Esophagus squamous epithelium (tissue), 5 donors: ENCODE measurements at regions not wholly inside any gene's neighbourhood (a gene's known extent, or its start where the extent isn't known, plus 50 kb on each side); places are given as distances from the start of the nearest gene placed in this dataset.

Experiments
- DNase-seq: peaks from one replicate; lab custom pipeline; 2025; lab: John Stamatoyannopoulos, UW
- H3K27ac ChIP-seq, 4 donors: fragments of 200-600 bp; sonication (generic); one replicate each; pipeline ENCODE4 v1.5.1; 2016 to 2019; ENCODE audit warnings: mild to moderate bottlenecking in 1 of 4
- H3K27me3 ChIP-seq, 4 donors: fragments of 200-600 bp; sonication (generic); 1 replicate in 3 of 4; 2 replicates in 1 of 4; pipeline versions ENCODE4 v1.5.1 to v1.6.0; 2017 to 2021; ENCODE audit warnings: antibody characterized with exemption in 1 of 4
- H3K36me3 ChIP-seq, 3 donors: fragments of 200-600 bp; sonication (generic); one replicate each; pipeline ENCODE4 v1.5.1; 2016 to 2019
- H3K4me1 ChIP-seq, 3 donors: fragments of 200-600 bp; sonication (generic); one replicate each; pipeline ENCODE4 v1.5.1; 2017 to 2019
- H3K4me3 ChIP-seq, 4 donors: fragments of 200-600 bp; sonication (generic); 1 replicate in 3 of 4; 2 replicates in 1 of 4; pipeline ENCODE4 v1.5.1; 2016 to 2019; ENCODE audit warnings: mild to moderate bottlenecking in 2 of 4, moderate library complexity in 1 of 4
- H3K9me3 ChIP-seq, 3 donors: fragments of 200-600 bp; sonication (generic); one replicate each; pipeline ENCODE4 v1.5.1; 2016 to 2019
- CTCF ChIP-seq, 6 experiments: fragments of 450-650 bp in 4 of 6; fragments of 200-600 bp in 2 of 6; sonication (generic) in 2 of 6; IDR thresholded peaks; one replicate each; pipeline ENCODE4 v1.5.1; 2016 to 2019; ENCODE audit warnings: antibody characterized with exemption in 6 of 6, mild to moderate bottlenecking in 4 of 6, moderate library complexity in 4 of 6
- POLR2A ChIP-seq, 4 donors: fragments of 450-650 bp; IDR thresholded peaks; one replicate each; pipeline ENCODE4 v1.6.1; 2017; ENCODE audit warnings: antibody characterized with exemption in 4 of 4, mild to moderate bottlenecking in 4 of 4, moderate library complexity in 3 of 4
- WGBS, 2 donors: methylation state at CpG; one replicate each; pipeline ENCODE4 v1.1.5; 2018; 5-methylcytosine and 5-hydroxymethylcytosine counted together
- intact Hi-C: fragments of 100-400 bp; cut with DNase I; formaldehyde crosslinking; loops from one replicate; pipeline ENCODE4 v1.15.0; 2022
- donor health status: DM: yes; HTN: yes; CAD: no.

DNA sequence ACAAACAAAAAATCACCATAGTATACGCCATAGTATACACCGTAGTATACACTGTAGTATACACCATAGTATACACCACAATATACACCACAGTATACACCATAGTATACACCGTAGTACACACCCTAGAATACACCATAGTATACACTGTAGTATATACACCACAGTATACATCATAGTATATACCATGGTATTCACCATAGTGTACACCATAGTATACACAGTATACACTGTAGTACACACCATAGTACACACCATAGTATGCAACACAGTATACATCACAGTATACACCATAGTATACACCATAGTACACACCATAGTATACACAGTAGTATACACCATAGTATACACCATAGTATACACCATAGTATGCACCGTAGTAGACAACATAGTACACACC lies 157.6 kb upstream of the ADARB2 start:
- peaks cover 0 to 5% (median 0%) of the 10 kb centered on the region in 4 donors for H3K27me3 ChIP-seq
- no peak overlapping the region for H3K4me3 ChIP-seq
- H3K4me1 ChIP-seq = no peaks in the 10 kb centered on the region
- intact Hi-C loops = no loop called here
- whole genome bisulfite sequencing, 2 donors = 88 to 93% methylated on average over 4 of the region's 4 CpGs
- H3K27ac ChIP-seq = no peak overlapping the region
- TF ChIP-seq CTCF (IDR thresholded peaks at IDR 0.05) = no peak
- no peaks in the 10 kb centered on the region for H3K36me3 ChIP-seq
- no peak for DNase-seq
- no peaks in the 10 kb centered on the region for H3K9me3 ChIP-seq

GRCh38 chr10:1893941-1894340 lies 156.6 kb upstream of the ADARB2 start:
- no peak for TF ChIP-seq CTCF (IDR thresholded peaks at IDR 0.05)
- Histone ChIP-seq H3K27ac (no peak overlapping the region), H3K4me1 (no peaks in the 10 kb centered on the region), H3K27me3 (peaks cover 0 to 5% (median 0%) of the 10 kb centered on the region in 4 donors), H3K36me3 (no peaks in the 10 kb centered on the region), H3K4me3 (no peak overlapping the region), H3K9me3 (no peaks in the 10 kb centered on the region)
- intact Hi-C loops = no loop called here
- DNase-seq = no peak
- WGBS, 2 donors = 65 to 81% methylated on average over 5 to 9 of the region's 9 CpGs

DNA sequence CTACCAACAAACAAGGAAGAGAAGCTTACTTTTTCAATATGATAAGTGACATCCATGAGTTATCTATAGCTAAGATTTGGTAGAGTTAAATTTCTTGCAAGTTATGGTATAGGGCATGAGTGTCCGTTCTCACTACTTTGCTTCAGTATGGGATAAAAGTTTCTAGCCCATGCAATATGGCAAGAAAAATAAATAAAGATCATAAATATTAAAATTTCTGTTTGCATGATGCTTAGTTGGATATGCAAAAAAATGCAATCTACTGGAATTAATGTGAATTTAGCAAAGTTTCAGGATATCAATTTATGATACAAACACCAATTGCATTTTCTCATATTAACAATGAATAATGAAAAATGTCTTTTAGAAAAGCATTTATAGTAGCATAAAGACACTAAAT lies 148.7 kb upstream of the ADARB2 start:
- no peak for DNase-seq
- TF ChIP-seq CTCF (IDR thresholded peaks at IDR 0.05) (no peak), POLR2A (IDR thresholded peaks at IDR 0.05) (no peak)
- Histone ChIP-seq H3K27ac (no peak overlapping the region), H3K4me1 (no peaks in the 10 kb centered on the region), H3K4me3 (no peak overlapping the region), H3K36me3 (no peaks in the 10 kb centered on the region), H3K9me3 (no peaks in the 10 kb centered on the region), H3K27me3 (no peaks in the 10 kb centered on the region)
- intact Hi-C loops = no loop called here
- 68 to 86% methylated on average over 1 of the region's 1 CpG for WGBS, 2 donors

DNA sequence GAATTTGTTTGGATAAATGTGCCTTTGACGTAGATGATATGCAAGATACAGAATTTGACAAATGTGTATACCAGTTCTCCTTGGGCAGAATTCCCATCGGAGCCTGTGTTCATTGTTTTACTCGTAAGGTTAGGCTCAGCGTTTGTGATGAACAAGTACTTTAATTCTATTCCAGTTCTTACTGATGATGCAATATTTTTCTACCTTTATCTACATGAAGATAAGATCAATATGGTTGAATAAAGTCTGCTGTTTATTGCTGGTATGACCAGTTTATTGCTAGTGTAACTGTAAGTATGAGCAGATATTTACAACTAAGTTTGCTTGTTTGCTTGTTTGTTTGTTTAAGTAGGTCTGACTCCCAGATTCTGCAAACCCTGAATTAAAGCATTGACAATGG lies 145.4 kb upstream of the ADARB2 start:
- no peak overlapping the region for H3K27ac ChIP-seq
- no peaks in the 10 kb centered on the region for H3K4me1 ChIP-seq
- TF ChIP-seq POLR2A (IDR thresholded peaks at IDR 0.05) (no peak), CTCF (IDR thresholded peaks at IDR 0.05) (no peak)
- intact Hi-C loops = no loop called here
- no peaks in the 10 kb centered on the region for H3K27me3 ChIP-seq
- WGBS, 2 donors = 72 to 76% methylated on average over 4 of the region's 4 CpGs
- no peaks in the 10 kb centered on the region for H3K36me3 ChIP-seq
- H3K4me3 ChIP-seq = no peak overlapping the region
- DNase-seq = no peak
- no peaks in the 10 kb centered on the region for H3K9me3 ChIP-seq

- no peaks in the 10 kb centered on the region for H3K4me1 ChIP-seq
- no peak for TF ChIP-seq POLR2A (IDR thresholded peaks at IDR 0.05)
- TF ChIP-seq CTCF (IDR thresholded peaks at IDR 0.05) = no peak
- H3K27me3 ChIP-seq = no peaks in the 10 kb centered on the region
- H3K9me3 ChIP-seq = no peaks in the 10 kb centered on the region
- DNase-seq = no peak
- no peaks in the 10 kb centered on the region for H3K36me3 ChIP-seq
- H3K4me3 ChIP-seq = no peak overlapping the region
- H3K27ac ChIP-seq = no peak overlapping the region
- intact Hi-C loops = no loop called here
- WGBS, 2 donors = 67 to 73% methylated on average over 6 to 12 of the region's 12 CpGs
Measured at GRCh38 chr10:1882180-1882579, 144.9 kb upstream of the ADARB2 start.
